ENCODE measurements at regions not wholly inside any gene's neighbourhood (a gene's known extent, or its start where the extent isn't known, plus 50 kb on each side); places are given as distances from the start of the nearest gene placed in this dataset.

- intact Hi-C loops (cut with DNase I): no loop called here
- no peaks in the 10 kb centered on the region for H3K9me3 ChIP-seq
- no peak overlapping the region for H3K27ac ChIP-seq
- no peak overlapping the region for H3K4me3 ChIP-seq
- no peaks in the 10 kb centered on the region for H3K36me3 ChIP-seq (replicated peaks in 1 of 2; ENCODE audit: insufficient read depth in 1 of 2, low read depth in 2 of 2)
- TF ChIP-seq CTCF (IDR thresholded peaks at IDR 0.05): no peak
- no peaks in the 10 kb centered on the region for H3K27me3 ChIP-seq
- ATAC-seq (no peak), DNase-seq (no peak)
- H3K4me1 ChIP-seq: no peaks in the 10 kb centered on the region
Observed at GRCh38 chr5:17817990-17818389, 183.7 kb downstream of the TAF11L14 start.

GRCh38 chr5:17819783-17820182, 185.5 kb downstream of the TAF11L14 start:
- Histone ChIP-seq H3K27ac (no peak overlapping the region), H3K27me3 (no peaks in the 10 kb centered on the region), H3K4me1 (no peaks in the 10 kb centered on the region), H3K9me3 (no peaks in the 10 kb centered on the region), H3K4me3 (no peak overlapping the region), H3K36me3 (replicated peaks in 1 of 2; ENCODE audit: insufficient read depth in 1 of 2, low read depth in 2 of 2) (no peaks in the 10 kb centered on the region)
- DNase-seq (no peak), ATAC-seq (no peak)
- WGBS, 2 donors: 52 to 60% methylated on average over 5 of the region's 5 CpGs
- intact Hi-C loops (cut with DNase I): no loop called here
- no peak for TF ChIP-seq CTCF (IDR thresholded peaks at IDR 0.05)
- no peak for TF ChIP-seq POLR2A (IDR thresholded peaks at IDR 0.05)

GRCh38 chr5:17828681-17829080, 194.4 kb downstream of the TAF11L14 start:
- no peak for ATAC-seq
- no peaks in the 10 kb centered on the region for H3K27me3 ChIP-seq
- intact Hi-C loops (cut with DNase I): no loop called here
- H3K36me3 ChIP-seq (replicated peaks in 1 of 2; ENCODE audit: insufficient read depth in 1 of 2, low read depth in 2 of 2): no peaks in the 10 kb centered on the region
- H3K4me1 ChIP-seq: no peaks in the 10 kb centered on the region
- TF ChIP-seq POLR2A (IDR thresholded peaks at IDR 0.05) (no peak), CTCF (IDR thresholded peaks at IDR 0.05) (no peak)
- no peak overlapping the region for H3K4me3 ChIP-seq
- H3K27ac ChIP-seq: no peak overlapping the region
- H3K9me3 ChIP-seq: no peaks in the 10 kb centered on the region
- 71 to 73% methylated on average over 2 of the region's 2 CpGs for WGBS, 2 donors
- no peak for DNase-seq

- H3K27ac ChIP-seq: no peak overlapping the region
- H3K4me3 ChIP-seq: no peak overlapping the region
- intact Hi-C loops (cut with DNase I): no loop called here
- H3K36me3 ChIP-seq (replicated peaks in 1 of 2; ENCODE audit: insufficient read depth in 1 of 2, low read depth in 2 of 2): no peaks in the 10 kb centered on the region
- ATAC-seq: no peak
- no peaks in the 10 kb centered on the region for H3K4me1 ChIP-seq
- WGBS, 2 donors: 36 to 49% methylated on average over 3 of the region's 3 CpGs
- H3K27me3 ChIP-seq: no peaks in the 10 kb centered on the region
- TF ChIP-seq CTCF (IDR thresholded peaks at IDR 0.05): no peak
- no peak for TF ChIP-seq POLR2A (IDR thresholded peaks at IDR 0.05)
- DNase-seq: no peak
- no peaks in the 10 kb centered on the region for H3K9me3 ChIP-seq
Observed at GRCh38 chr5:17829456-17829855, 195.2 kb downstream of the TAF11L14 start.

GRCh38 chr5:17831279-17831678, 197.0 kb downstream of the TAF11L14 start:
- intact Hi-C loops (cut with DNase I): no loop called here
- no peak for DNase-seq
- 11 to 46% methylated on average over 1 of the region's 1 CpG for WGBS, 2 donors

More at GRCh38 chr5:17831279-17831678, 197.0 kb downstream of the TAF11L14 start:
- no peak overlapping the region for H3K27ac ChIP-seq
- ATAC-seq: no peak
- no peaks in the 10 kb centered on the region for H3K9me3 ChIP-seq
- H3K36me3 ChIP-seq (replicated peaks in 1 of 2; ENCODE audit: insufficient read depth in 1 of 2, low read depth in 2 of 2): no peaks in the 10 kb centered on the region
- no peaks in the 10 kb centered on the region for H3K4me1 ChIP-seq
- TF ChIP-seq POLR2A (IDR thresholded peaks at IDR 0.05) (no peak), CTCF (IDR thresholded peaks at IDR 0.05) (no peak)
- no peaks in the 10 kb centered on the region for H3K27me3 ChIP-seq
- no peak overlapping the region for H3K4me3 ChIP-seq

Data from body of pancreas (tissue), 4 donors.